Fibroblast of villous mesenchyme (primary cell): ENCODE measurements at regions not wholly inside any gene's neighbourhood (a gene's known extent, or its start where the extent isn't known, plus 50 kb on each side); places are given as distances from the start of the nearest gene placed in this dataset.

Experiments
- DNase-seq: peaks from one replicate; pipeline ENCODE4 v3.0.0-alpha.2; 2010; ENCODE audit warnings: low read depth
- H3K4me3 ChIP-seq: 2 replicates; pipeline ENCODE4 v1.5.1; 2011; ENCODE audit warnings: low read depth, mild to moderate bottlenecking, low read length
- TF ChIP-seq, protein P1 (sequence below): IDR thresholded peaks from 2 replicates; pipeline ENCODE4 v1.5.1; 2012; ENCODE audit warnings: low read depth, mild to moderate bottlenecking, low read length; ENCODE audit not compliant: insufficient read depth

GRCh38 chr21:27171707-27172106, 204.8 kb upstream of the ADAMTS5 start:
- TF ChIP-seq, protein P1, sequence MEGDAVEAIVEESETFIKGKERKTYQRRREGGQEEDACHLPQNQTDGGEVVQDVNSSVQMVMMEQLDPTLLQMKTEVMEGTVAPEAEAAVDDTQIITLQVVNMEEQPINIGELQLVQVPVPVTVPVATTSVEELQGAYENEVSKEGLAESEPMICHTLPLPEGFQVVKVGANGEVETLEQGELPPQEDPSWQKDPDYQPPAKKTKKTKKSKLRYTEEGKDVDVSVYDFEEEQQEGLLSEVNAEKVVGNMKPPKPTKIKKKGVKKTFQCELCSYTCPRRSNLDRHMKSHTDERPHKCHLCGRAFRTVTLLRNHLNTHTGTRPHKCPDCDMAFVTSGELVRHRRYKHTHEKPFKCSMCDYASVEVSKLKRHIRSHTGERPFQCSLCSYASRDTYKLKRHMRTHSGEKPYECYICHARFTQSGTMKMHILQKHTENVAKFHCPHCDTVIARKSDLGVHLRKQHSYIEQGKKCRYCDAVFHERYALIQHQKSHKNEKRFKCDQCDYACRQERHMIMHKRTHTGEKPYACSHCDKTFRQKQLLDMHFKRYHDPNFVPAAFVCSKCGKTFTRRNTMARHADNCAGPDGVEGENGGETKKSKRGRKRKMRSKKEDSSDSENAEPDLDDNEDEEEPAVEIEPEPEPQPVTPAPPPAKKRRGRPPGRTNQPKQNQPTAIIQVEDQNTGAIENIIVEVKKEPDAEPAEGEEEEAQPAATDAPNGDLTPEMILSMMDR, result no peak
- no peak overlapping the region for H3K4me3 ChIP-seq
- peak; percentile 78 for DNase-seq

- TF ChIP-seq, protein P1, result no peak
- DNase-seq, result peak; percentile 78
- H3K4me3 ChIP-seq, result no peak overlapping the region
Measured at GRCh38 chr21:27168084-27168483, 201.2 kb upstream of the ADAMTS5 start.

DNA sequence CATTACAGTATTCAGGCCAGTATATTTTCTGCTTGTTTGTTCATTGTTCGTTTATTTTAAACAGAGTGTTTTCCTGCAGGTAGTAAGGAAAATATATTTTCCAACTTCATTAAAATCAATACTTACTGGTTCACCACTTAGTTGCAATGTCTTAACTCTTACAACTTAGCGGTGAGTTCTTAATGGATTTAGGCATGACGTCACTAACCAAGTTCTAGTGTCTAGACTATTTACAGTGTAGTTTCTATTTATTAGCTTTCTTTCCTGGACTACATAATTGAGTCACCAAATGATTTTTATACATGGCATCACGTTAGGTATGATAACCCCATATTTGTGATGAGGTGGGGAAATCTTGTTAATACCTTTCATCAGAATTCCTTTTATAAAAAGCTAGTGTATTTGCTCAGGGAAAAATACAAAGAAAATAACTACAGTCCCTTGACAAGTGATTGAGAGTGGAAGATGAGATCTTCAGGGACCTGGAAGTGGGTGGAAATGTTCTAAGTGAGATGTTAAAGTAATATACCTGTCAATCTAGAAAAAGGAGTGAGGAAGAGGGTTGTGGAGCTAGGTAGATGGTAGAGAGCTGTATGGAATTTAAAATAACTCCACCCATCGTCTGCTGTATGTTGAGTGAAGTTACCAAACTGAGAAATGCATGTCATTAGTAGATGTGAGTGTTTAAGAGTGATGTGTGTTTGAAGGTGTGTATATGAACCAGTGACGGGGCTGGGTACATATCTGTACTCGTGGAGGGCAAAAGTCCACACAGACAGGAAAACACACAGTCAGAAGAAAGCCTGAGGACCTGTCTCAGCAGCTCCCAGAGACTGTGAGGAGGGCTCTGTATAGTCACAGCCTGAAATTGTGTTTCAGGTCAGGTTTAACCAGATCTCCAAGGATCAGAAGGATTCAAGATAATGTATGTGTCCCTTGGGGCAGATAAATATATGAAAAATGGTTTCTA, 197.6 kb upstream of the ADAMTS5 start:
- DNase-seq, result no peak
- TF ChIP-seq, protein P1, result no peak
- no peak overlapping the region for H3K4me3 ChIP-seq

DNA sequence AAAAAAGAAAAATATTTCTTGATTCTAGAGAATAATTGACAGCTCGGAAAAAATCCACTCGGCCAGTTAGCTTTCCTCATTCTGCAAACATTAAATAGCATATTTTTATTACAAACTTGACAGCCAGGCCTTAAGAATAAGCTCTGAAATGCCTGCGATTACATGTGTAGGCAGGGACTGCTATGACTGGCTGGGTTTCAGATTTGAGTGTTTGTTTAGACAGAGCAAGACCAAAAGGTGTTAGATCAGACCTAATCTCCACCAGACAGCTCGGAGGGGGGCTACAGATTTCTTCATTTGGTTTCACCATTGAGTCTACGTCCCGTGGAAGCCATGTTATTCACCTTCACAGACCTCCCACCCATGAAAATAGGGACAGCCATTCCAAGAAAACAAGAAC, 192.1 kb upstream of the ADAMTS5 start:
- TF ChIP-seq, protein P1, result no peak
- DNase-seq, result no peak

DNA sequence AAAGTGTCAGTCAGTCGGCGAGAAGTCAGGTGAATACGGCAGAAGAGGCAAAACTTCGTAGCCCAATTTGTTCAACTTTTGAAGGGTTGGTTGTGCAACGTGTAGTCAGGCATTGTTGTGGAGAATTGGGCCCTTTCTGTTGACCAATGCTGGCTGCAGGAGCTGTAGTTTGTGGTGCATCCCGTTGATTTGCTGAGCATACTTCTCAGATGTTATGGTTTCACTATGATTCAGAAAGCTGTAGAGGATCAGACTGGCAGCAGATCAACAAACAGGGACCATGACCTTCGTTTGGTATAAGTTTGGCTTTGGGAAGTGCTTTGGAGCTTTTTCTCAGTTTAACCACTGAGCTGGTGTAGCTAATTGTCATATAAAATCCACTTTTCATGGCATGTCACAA, 190.2 kb upstream of the ADAMTS5 start:
- TF ChIP-seq, protein P1, result no peak
- DNase-seq, result no peak
- no peak overlapping the region for H3K4me3 ChIP-seq

More for the DNA sequence above, 192.1 kb upstream of the ADAMTS5 start:
- H3K4me3 ChIP-seq, result no peak overlapping the region

GRCh38 chr21:27156666-27157065, 189.8 kb upstream of the ADAMTS5 start:
- H3K4me3 ChIP-seq, result no peak overlapping the region
- TF ChIP-seq, protein P1, result no peak
- no peak for DNase-seq
